ENCODE measurements at regions not wholly inside any gene's neighbourhood (a gene's known extent, or its start where the extent isn't known, plus 50 kb on each side); places are given as distances from the start of the nearest gene placed in this dataset.

DNA sequence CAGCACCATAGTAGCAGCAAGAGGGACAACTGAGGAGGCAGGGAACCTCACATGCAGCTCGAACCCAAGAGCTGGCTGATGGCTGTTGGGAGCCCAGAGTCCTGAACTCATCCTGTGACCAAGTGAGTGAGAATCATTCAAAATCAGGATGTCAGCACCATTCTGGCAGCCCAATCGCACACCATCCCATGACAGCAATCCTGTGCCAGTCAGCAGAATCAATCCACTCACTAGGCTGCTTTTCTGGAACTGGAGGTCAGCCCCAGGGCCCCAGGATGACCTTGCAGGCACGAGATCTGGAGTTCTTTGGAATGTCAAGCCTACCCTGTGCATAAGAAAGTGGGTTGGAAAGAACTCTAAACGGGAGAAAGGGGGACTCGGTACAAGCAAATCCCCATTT is 67.8 kb upstream of the TAF11L2 start:
- DNase-seq (ENCODE audit: low spot score): no peak

DNA sequence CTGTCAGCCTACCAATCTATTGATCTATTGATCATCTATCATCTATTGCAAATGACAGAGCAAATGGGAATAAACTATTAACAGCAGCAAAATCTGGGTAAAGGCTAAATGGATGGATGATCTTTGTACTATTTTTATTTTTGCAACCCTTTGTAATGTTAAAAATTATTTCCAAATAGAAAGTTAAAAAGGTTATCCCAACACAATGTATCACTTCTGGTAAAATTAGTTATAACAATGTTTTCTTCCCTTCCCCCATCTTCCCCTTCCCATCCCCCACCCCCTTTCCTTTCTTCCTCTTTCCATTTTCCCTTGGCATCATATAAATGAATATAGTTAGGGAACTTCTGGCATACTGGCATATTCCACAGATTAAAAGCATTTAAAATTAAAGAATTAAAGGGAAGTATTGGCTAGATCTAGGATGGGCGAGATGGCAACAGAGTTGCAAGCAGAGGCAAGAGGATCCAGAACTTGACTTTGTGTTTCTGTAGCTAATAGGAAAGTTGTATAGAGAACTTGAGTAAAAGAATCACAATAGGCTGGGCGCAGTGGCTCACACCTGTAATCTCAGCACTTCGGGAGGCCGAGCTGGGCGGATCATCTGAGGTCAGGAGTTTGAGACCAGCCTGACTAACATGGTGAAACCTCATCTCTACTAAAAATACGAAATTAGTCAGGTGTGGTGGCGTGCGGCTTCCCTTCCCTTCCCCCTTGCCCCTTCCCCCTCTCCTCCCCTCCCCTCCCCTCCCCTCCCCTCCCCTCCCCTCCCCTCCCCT is 66.6 kb upstream of the TAF11L2 start:
- no peak for DNase-seq (ENCODE audit: low spot score)

DNA sequence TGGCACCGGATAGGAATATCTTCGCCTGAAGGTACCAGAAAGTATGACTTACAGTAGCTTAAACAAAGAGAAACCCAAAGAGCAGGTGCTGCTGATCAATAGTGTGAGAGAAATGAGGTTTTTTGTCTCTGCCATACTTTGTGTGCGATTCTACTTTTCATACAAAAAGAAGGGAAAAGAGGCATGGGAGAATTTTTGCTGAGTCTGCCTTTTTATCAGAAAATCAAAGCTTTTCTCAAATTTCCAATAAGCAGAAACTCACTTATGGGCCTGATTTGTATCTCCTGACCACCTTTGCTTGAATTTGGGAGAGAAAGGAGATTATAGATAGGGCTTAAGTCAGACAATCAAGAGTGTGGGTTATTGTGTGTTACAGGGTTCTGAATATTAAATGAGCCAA is 65.5 kb upstream of the TAF11L2 start:
- DNase-seq (ENCODE audit: low spot score): no peak

DNA sequence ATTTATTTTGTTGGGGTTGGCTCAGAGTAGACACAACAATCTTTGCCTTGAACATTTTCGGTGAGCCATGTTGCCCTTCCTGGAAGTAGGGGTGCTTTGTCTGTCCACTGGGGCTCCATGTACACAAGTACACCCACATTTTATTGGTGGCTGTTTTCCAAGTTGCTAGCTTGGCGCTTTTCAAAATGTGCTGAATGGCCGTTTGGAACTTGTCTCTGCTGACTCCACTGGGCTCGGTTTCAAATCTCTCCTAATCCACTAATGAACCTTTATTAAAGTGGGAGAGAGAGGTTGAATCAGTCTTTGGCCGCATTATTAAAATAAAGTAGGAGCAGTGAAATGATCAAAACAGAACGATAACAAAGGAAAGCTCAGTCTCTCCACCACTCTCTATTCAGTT is 64.6 kb upstream of the TAF11L2 start:
- no peak for DNase-seq (ENCODE audit: low spot score)

DNA sequence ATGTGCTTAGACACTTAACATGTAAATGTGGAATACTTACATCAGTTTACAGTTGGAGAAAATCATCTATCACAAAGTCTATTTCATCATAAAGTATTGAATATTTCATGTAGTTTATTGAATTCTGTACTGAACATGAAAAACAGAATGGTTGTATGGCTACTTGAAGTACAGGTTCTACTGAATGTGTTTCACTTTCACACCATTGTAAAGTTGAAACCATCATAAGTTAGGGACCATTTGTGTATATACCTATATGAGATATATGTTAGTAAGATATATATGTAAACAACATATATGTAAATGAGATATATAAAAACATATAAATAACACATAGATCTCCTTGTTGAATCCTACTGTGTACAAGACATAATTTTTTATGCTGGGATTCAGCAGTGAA is 63.0 kb upstream of the TAF11L2 start:
- DNase-seq (ENCODE audit: low spot score): no peak

DNA sequence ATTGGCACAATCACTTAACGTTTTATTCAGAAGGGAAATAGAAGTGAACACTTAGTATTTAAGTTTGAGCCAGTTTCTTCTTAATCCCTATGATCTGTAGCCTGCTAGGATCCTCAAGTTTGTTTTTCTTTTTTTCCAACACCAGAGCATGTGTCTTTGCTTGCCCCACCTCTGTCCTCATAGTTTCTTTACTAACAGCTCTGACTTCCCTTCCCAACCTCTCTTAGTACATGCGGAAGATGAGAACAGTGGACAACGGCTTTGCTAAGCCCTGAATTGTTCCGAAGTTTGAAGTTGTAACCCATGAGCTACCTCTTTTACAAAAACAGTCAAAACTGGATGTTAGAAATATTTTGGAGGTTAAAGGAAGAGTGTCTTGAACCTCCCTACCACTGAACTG is 61.7 kb upstream of the TAF11L2 start:
- no peak for DNase-seq (ENCODE audit: low spot score)

DNA sequence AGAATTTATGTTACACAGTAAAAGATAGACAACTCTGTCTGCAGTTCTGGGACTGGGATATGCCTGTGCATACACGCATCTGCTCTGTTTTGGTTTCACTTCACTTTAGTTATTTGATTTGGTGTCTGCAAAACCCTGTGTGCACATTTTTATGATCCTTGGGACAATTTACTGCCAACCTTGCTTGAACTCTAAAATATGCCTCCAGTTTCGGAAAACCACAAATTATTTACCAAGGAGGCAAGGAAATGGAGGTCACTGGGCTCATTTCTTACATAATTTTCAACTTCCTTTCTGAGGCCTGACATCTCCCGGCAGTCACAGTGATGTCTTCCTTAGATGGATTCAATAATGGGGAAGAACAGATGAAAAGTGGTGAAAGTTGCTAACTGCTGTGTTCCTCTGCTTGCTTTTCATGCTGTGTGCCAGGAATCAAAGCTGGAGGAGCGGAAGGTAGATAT is 61.2 kb upstream of the TAF11L2 start:
- no peak for DNase-seq (ENCODE audit: low spot score)

DNA sequence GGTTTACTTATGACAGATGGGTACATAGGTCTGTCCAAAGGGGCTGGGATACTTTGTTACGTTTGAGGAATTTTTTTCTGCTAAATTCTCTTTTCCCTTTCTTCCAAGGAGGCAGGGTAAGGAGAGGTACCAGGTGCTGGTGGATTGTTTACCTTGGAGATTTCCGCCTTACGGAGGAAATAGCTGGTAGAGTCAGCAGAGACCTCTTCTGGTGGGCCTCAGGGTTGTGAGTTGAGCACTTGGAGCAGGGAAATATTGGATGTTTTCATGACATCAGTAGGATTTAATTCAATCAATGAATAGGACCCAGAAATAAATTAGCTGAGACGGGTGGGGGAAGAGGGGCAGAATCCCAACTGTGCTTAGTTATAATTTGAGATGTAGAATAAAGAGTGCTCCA is 60.0 kb upstream of the TAF11L2 start:
- no peak for DNase-seq (ENCODE audit: low spot score)

DNA sequence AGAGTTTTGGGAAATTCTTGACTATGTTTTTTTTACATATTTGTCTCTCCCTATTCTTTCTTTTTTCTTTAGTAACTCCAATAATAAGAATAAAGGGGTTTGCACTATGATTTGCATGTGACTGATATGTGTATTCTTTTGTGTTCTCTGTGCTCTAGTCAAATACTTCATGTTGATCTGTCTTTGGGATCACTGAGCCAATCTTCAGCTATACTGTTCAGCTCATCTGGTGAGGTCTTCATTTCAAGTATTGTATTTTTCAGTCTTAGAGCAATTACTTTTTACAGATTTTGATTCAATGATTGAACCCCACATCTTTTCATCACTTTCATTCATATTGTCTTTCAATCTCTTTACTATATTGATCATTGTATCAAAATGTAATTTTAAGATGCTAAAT is 58.1 kb upstream of the TAF11L2 start:
- no peak for DNase-seq (ENCODE audit: low spot score)

DNA sequence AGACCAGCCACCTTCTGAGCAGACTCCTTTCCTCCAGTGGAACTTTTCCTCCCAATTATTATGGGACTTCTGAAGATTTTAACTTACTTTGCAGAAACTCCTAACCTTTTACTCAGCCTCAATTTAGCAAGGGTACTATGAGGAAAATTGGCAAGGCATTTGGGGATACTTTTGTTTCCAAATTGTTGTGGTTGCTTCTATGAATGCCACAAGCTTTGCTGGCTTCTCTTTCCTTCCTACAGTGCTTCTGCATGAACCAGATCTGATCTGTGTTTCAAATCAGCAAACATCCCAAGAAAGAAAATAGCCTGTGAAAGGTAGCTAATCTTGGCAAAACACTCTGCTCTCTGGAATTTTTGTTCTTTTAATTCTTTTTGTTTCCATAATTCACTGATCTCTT is 57.3 kb upstream of the TAF11L2 start:
- no peak for DNase-seq (ENCODE audit: low spot score)

DNA sequence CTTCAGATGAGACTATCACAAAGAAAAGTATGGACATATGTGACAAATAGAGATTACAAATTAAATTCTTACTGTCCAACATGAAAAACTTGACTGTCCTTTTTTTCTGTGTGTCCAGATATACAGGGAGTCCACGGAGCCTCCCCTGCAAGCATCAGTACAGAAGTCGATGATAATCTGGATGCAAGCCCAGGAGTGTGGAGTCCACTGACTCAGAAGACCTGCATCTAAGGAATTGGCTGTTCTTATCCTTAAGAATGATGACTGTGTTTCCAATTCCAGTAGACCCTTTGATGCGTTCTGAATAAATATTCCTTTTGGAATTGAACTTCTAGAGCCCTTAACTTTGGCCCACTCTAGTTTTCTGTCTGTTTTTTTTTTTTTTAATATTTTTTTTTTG is 56.7 kb upstream of the TAF11L2 start:
- no peak for DNase-seq (ENCODE audit: low spot score)

DNA sequence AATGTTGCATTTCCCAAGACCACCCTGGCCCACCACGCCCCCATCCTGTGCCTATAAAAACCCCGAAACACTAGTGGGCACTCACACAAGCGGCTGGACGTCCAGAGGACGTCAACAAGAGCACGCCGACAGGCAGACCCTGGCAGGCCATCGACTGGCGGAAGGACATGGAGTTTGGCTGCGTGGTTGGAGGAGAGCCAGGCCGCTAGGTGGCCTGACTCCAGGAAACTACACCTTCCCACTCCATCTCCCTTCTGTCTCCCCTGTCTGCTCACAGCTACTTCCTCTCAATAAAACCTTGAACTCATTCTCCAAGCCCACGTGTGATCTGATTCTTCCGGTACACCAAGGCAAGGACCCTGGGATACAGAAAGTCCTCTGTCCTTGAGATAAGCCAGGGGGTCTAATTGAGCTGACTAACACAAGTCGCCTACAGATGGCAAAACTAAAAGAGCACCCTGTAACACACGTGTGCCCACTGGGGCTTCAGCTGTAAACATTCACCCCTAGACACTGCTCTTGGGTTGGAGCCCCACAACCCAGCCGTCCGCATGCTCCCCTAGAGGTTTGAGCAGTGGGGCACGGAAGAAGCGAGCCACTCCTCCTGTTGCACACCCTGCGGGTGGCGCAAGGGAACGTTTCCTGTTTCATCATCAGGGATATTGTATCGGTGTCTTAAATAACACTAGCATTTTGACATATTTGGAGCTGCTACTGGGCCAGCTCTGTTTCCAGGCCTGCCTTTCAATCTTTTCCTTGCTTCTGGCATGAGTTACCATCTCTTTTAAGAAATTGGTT is 54.5 kb upstream of the TAF11L2 start:
- DNase-seq (ENCODE audit: low spot score): no peak

DNA sequence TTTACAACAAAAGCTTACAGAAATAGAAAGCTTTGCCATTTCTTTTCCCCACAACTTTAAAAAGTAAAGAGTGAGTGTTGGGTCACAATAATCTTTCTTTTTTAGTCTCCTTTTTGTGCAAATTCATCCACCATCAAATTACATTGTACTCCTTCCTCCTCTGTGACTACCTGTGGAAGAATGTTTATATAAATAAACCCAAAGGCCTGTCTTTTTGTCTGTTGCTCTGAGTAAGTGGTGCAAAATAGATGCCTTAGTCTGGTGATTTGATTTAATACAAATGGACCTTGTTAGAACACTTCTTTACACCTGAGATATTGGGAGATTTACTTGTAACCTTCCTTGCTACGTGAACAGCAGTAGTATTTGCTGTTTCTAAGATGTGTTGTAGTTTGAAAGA is 53.5 kb upstream of the TAF11L2 start:
- DNase-seq (ENCODE audit: low spot score): no peak

DNA sequence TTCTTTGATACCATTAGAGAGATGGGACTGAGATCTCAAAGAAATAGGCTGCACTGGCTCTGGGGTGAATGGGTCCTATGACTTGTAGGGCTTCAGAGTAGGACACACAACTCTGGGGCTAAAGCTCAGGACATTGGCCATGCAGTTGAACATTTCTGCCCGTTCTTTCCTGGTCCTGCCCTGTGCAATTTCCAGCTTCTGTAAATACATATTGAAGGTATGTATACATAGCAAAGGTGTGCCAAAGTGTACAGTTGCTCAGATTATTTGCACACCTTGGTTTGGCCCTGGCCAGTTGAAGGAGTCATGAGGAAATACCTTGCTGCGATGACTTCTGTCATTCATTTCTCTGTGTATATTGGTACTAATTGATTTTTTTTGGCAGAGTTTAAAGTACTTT is 52.8 kb upstream of the TAF11L2 start:
- no peak for DNase-seq (ENCODE audit: low spot score)

All from SK-N-DZ (cell line).